Esophagus squamous epithelium (tissue), 4 donors: ENCODE measurements at regions not wholly inside any gene's neighbourhood (a gene's known extent, or its start where the extent isn't known, plus 50 kb on each side); places are given as distances from the start of the nearest gene placed in this dataset.

Source experiments
- POLR2A ChIP-seq, 4 donors: fragments of 450-650 bp; IDR thresholded peaks; one replicate each; pipeline ENCODE4 v1.6.1; 2017; ENCODE audit warnings: antibody characterized with exemption in 4 of 4, mild to moderate bottlenecking in 4 of 4, moderate library complexity in 3 of 4
- TF ChIP-seq, protein P1 (sequence below), 6 experiments: fragments of 450-650 bp in 4 of 6; fragments of 200-600 bp in 2 of 6; sonication (generic) in 2 of 6; IDR thresholded peaks; one replicate each; pipeline ENCODE4 v1.5.1; 2016 to 2019; ENCODE audit warnings: antibody characterized with exemption in 6 of 6, mild to moderate bottlenecking in 4 of 6, moderate library complexity in 4 of 6

DNA sequence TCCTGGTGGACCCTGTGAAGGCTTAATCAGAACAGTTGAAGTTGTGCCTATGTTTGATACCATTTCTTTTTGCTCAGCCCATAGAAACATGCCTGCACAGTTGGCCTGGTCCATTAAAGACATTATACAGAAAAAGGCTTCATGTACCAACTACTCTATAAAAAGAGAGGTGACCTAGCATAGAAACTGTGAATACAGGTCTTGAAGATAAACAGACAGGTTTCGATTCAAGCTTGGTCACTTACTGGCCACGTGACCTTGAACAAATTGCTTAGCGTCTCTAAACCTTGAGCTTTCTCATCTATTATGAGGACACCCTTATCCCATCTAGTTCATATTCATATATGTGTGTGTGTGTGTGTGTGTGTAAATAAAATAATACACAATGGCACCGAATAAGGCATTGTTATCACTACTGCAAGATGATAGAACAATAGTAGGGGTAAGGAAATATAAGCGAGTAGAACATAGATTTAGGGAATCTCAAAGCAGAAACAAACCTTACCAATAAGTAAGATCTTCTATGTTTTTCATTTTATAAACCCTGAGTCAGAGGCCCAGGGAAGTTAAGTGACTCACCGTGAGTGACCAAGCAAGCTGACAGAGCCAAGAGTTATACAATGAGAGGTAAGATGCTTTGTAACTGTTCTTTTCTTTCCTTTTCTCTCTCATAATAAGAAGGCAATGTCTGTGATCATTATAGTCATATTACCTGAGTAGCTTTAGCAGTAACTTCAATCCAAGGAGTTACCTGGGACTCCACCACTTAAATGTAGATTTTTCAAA is 476.8 kb upstream of the DEPDC1 start:
- TF ChIP-seq, protein P1, sequence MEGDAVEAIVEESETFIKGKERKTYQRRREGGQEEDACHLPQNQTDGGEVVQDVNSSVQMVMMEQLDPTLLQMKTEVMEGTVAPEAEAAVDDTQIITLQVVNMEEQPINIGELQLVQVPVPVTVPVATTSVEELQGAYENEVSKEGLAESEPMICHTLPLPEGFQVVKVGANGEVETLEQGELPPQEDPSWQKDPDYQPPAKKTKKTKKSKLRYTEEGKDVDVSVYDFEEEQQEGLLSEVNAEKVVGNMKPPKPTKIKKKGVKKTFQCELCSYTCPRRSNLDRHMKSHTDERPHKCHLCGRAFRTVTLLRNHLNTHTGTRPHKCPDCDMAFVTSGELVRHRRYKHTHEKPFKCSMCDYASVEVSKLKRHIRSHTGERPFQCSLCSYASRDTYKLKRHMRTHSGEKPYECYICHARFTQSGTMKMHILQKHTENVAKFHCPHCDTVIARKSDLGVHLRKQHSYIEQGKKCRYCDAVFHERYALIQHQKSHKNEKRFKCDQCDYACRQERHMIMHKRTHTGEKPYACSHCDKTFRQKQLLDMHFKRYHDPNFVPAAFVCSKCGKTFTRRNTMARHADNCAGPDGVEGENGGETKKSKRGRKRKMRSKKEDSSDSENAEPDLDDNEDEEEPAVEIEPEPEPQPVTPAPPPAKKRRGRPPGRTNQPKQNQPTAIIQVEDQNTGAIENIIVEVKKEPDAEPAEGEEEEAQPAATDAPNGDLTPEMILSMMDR (IDR thresholded peaks at IDR 0.05), result no peak
- no peak for TF ChIP-seq POLR2A (IDR thresholded peaks at IDR 0.05)
